ENCODE measurements at regions not wholly inside any gene's neighbourhood (a gene's known extent, or its start where the extent isn't known, plus 50 kb on each side); places are given as distances from the start of the nearest gene placed in this dataset.

DNA sequence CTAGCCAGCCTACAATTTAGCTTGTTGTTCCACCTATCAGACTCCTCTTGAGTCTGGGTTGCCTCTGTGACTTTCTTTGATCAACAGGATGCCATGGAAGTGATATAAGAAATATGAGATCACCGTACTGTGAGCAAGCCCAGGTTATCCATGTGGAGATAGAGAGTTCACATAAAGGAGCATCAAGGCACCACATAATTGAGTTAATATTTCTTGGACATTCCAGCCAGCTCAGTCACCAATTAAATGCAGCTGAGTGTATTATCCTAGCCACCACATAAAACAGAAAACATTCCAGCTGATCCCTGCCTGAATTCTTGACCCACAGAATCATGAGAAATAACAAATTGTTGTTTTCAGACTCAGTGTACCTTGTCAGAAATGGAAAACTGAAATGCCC is 253.6 kb downstream of the PPP1R2C start:
- H3K27me3 ChIP-seq: peaks cover 0 to 9% (median 0%) of the 10 kb centered on the region in 7 donors
- H3K36me3 ChIP-seq: no peaks in the 10 kb centered on the region
- no peak overlapping the region for H3K27ac ChIP-seq
- no peaks in the 10 kb centered on the region for H3K4me1 ChIP-seq
- 46 to 62% methylated on average over 1 of the region's 1 CpG for WGBS, 2 donors
- intact Hi-C loops (cut with DNase I): no loop called here
- ATAC-seq (no peak), DNase-seq (no peak)
- peaks cover 0 to 4% (median 0%) of the 10 kb centered on the region in 11 donors for H3K9me3 ChIP-seq
- TF ChIP-seq, protein P1, sequence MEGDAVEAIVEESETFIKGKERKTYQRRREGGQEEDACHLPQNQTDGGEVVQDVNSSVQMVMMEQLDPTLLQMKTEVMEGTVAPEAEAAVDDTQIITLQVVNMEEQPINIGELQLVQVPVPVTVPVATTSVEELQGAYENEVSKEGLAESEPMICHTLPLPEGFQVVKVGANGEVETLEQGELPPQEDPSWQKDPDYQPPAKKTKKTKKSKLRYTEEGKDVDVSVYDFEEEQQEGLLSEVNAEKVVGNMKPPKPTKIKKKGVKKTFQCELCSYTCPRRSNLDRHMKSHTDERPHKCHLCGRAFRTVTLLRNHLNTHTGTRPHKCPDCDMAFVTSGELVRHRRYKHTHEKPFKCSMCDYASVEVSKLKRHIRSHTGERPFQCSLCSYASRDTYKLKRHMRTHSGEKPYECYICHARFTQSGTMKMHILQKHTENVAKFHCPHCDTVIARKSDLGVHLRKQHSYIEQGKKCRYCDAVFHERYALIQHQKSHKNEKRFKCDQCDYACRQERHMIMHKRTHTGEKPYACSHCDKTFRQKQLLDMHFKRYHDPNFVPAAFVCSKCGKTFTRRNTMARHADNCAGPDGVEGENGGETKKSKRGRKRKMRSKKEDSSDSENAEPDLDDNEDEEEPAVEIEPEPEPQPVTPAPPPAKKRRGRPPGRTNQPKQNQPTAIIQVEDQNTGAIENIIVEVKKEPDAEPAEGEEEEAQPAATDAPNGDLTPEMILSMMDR (IDR thresholded peaks at IDR 0.05): no peak
- H3K4me3 ChIP-seq: no peak overlapping the region

DNA sequence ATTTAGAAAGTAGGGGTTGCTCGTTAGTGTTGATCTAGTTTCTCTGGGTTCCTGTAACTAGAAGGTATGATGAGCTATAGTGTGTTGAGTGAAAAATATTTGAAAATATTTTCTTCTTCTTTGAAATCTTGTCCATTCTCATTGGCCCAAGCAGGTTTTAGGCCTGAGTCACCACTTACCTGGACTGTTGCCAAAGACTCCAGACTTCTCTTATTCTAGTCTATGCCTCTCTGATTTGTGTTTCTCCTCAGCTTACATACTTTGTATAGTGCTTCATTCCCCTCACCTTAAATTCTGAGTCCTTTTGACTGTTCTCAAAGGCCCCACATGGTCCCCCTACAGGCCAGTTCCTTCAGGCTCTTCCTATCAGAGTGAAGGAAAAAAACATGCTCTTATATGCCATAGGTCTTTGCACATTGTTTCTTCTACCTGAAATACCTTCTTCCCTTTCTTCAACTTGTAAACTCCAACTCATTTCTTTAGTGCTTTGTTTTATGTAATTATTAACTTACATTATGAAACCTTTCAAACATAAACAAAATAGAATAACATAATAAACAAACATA is 258.2 kb downstream of the PPP1R2C start:
- H3K27me3 ChIP-seq: peaks cover 0 to 5% (median 0%) of the 10 kb centered on the region in 7 donors
- 89 to 94% methylated on average over 1 of the region's 1 CpG for WGBS, 2 donors
- intact Hi-C loops (cut with DNase I): no loop called here
- ATAC-seq: no peak
- no peak for DNase-seq
- no peaks in the 10 kb centered on the region for H3K36me3 ChIP-seq
- H3K9me3 ChIP-seq: no peaks in the 10 kb centered on the region
- no peaks in the 10 kb centered on the region for H3K4me1 ChIP-seq
- H3K27ac ChIP-seq: no peak overlapping the region
- TF ChIP-seq, protein P1 (IDR thresholded peaks at IDR 0.05): no peak
- no peak overlapping the region for H3K4me3 ChIP-seq

DNA sequence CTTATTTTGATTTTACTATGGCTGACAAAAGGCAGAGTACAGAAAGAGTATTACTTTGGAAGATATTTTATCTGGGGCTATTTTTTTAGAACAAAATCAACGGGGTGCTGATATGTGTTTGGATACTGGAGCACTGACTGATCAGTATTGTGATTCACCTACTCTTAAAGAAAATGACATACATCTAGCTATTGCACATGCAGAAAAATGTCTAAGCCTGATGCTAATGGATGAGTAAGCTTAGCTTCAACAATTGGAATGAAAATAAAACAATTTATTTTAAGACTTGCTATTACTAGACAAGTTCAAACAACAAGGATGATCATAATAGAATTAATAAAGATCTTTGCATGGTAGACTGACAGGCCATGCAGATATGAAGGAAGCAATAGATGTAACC is 262.0 kb downstream of the PPP1R2C start:
- Histone ChIP-seq H3K27me3 (peaks cover 0 to 1% (median 0%) of the 10 kb centered on the region in 7 donors), H3K9me3 (peaks cover 0 to 16% (median 0%) of the 10 kb centered on the region in 11 donors), H3K4me1 (no peaks in the 10 kb centered on the region), H3K27ac (no peak overlapping the region), H3K36me3 (no peaks in the 10 kb centered on the region), H3K4me3 (no peak overlapping the region)
- WGBS, 2 donors: 50 to 61% methylated on average over 1 of the region's 1 CpG
- no peak for ATAC-seq
- DNase-seq: no peak
- TF ChIP-seq, protein P1 (IDR thresholded peaks at IDR 0.05): no peak
- intact Hi-C loops (cut with DNase I): no loop called here

DNA sequence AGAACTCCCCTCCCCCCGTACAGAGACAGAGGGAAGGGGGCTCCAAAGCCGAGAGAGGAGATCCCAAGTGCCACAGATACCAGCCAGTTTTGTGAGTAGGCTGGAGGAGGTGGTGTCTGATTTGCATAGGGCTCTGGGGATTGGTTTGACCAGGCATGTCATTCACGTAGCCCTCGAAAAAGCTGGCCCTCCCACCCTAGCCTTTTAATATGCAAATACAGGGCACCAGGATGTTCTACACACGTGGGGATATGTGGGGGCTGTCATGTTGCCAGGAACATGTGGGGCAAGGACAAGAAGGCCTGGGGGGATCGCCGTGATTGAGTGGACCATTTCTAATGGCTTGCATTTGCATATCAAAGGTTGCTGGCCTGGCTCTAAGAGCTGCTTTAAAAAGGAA is 272.9 kb downstream of the PPP1R2C start:
- Histone ChIP-seq H3K9me3 (peaks cover 0 to 5% (median 0%) of the 10 kb centered on the region in 11 donors), H3K27me3 (no peaks in the 10 kb centered on the region), H3K36me3 (no peaks in the 10 kb centered on the region), H3K4me1 (no peaks in the 10 kb centered on the region), H3K27ac (no peak overlapping the region), H3K4me3 (no peak overlapping the region)
- intact Hi-C loops (cut with DNase I): no loop called here
- TF ChIP-seq, protein P1 (IDR thresholded peaks at IDR 0.05): no peak
- 73 to 76% methylated on average over 7 of the region's 7 CpGs for WGBS, 2 donors
- ATAC-seq (no peak), DNase-seq (no peak)

Measured in heart right ventricle (tissue), 16 donors.